ENCODE measurements at regions not wholly inside any gene's neighbourhood (a gene's known extent, or its start where the extent isn't known, plus 50 kb on each side); places are given as distances from the start of the nearest gene placed in this dataset.
A peak's percentile ranks its signal among the peaks of the same experiment; 100 is the strongest.

DNA sequence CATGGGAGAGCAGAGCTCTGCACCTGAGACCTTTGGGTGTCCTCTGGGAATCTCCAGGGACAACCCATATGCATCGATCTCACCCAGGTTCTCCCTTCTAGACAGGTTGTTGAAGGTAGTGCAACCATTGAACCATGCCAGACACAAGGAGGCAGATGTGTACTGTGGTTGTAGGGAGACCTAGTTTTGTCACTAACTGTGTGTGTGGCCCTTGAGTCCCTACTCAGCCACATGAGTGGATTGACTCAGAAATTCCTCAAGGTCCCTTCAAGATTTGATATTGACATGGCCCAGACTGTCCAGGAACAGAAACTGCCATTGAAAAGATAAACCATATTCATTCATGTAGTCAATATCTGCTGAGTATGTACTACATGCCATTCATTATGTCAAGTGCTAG, 396.4 kb upstream of the CCL2 start:
- Histone ChIP-seq H3K27ac (no peak overlapping the region), H3K4me3 (no peak overlapping the region), H3K4me1 (no peaks in the 10 kb centered on the region), H3K27me3 (peaks cover 0 to 45% of the 10 kb centered on the region in 2 donors), H3K9me3 (no peaks in the 10 kb centered on the region), H3K36me3 (no peaks in the 10 kb centered on the region)
- peak; percentile 87 for ATAC-seq
- intact Hi-C loops (cut with DNase I), result no loop called here
- no peak for DNase-seq
- TF ChIP-seq CTCF (IDR thresholded peaks at IDR 0.05), result no peak

DNA sequence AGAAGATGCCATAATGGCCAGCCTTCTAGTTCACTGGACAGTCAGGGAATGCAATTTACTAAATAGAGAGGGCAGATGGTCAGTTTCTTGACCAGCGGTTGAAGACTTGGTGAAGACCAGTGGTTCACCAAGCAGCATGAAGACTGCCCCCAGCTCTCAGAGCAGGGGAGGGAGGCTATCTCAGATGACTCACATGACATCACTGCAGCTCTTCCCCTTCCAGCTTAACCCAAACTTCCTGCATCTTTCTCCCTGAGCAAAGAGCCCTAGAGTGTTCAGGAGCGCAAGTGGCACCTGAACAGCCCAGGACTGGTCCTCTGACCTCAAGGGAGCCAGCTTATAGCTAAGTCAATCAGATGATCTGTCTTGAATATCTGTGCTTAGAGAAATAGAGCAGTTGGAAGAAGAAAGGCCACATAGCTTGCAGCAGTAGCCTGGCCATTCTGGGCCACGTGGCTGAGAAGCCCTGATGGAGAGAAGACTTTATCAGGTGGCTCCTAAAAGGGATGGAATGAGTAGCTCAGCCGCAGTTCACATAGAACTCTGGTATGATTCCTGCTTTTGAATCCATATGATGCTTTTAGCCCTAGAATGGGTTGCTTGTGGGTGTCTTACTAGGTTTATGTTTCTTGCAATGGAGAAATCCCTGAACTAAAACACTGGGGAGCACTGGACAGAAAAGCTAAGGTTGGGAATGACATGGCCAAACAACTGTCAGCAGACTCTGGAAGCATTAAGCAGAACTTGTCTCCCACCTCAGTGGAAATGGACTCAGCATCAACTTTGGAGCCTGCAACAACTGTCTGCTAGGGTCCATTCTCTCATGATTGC, 392.1 kb upstream of the CCL2 start:
- intact Hi-C loops (cut with DNase I), result no loop called here
- H3K36me3 ChIP-seq, result no peaks in the 10 kb centered on the region
- no peak for ATAC-seq
- H3K9me3 ChIP-seq, result no peaks in the 10 kb centered on the region
- no peaks in the 10 kb centered on the region for H3K4me1 ChIP-seq
- H3K4me3 ChIP-seq, result no peak overlapping the region
- H3K27ac ChIP-seq, result no peak overlapping the region
- no peak for DNase-seq
- TF ChIP-seq CTCF (IDR thresholded peaks at IDR 0.05), result no peak
- H3K27me3 ChIP-seq, result peaks cover 0 to 31% of the 10 kb centered on the region in 2 donors

DNA sequence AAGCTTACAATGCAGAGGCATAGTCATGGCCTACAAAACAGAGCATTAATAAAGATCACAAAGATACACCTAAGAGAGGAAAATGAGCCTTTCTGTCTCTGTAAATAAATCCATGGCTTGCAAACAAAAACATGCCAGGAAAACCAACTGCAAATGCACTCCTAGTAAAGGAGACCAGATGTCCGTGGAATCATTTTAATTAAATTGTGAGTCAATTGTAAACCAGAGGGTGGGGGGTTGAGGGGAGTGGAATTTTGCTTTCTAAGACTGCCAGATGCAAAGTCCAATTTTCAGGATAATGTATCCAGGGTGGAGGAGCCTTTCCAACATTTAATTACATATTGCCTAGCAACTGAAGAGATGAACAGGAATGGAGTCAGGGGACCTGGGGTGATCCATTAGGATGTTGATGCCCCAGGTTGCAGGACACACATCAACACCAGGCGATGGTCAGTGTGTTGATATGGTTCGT, 390.3 kb upstream of the CCL2 start:
- Histone ChIP-seq H3K36me3 (no peaks in the 10 kb centered on the region), H3K4me1 (no peaks in the 10 kb centered on the region), H3K27ac (no peak overlapping the region), H3K27me3 (peaks cover 0 to 20% of the 10 kb centered on the region in 2 donors), H3K4me3 (no peak overlapping the region), H3K9me3 (no peaks in the 10 kb centered on the region)
- ATAC-seq (no peak), DNase-seq (no peak)
- intact Hi-C loops (cut with DNase I), result no loop called here
- no peak for TF ChIP-seq CTCF (IDR thresholded peaks at IDR 0.05)

GRCh38 chr17:33868899-33869298, 386.2 kb upstream of the CCL2 start:
- no peaks in the 10 kb centered on the region for H3K36me3 ChIP-seq
- intact Hi-C loops (cut with DNase I), result no loop called here
- ATAC-seq (no peak), DNase-seq (no peak)
- no peak for TF ChIP-seq CTCF (IDR thresholded peaks at IDR 0.05)
- H3K4me1 ChIP-seq, result no peaks in the 10 kb centered on the region
- peaks cover 0 to 22% of the 10 kb centered on the region in 2 donors for H3K27me3 ChIP-seq
- H3K4me3 ChIP-seq, result no peak overlapping the region
- no peak overlapping the region for H3K27ac ChIP-seq
- H3K9me3 ChIP-seq, result no peaks in the 10 kb centered on the region

- H3K27me3 ChIP-seq, result peaks cover 0 to 27% of the 10 kb centered on the region in 2 donors
- H3K27ac ChIP-seq, result no peak overlapping the region
- no peaks in the 10 kb centered on the region for H3K4me1 ChIP-seq
- intact Hi-C loops (cut with DNase I), result no loop called here
- H3K4me3 ChIP-seq, result no peak overlapping the region
- ATAC-seq (no peak), DNase-seq (no peak)
- H3K9me3 ChIP-seq, result no peaks in the 10 kb centered on the region
- H3K36me3 ChIP-seq, result no peaks in the 10 kb centered on the region
- no peak for TF ChIP-seq CTCF (IDR thresholded peaks at IDR 0.05)
These were observed 384.1 kb upstream of the CCL2 start for GRCh38 chr17:33870936-33871335.

Data from left lung (tissue), 4 donors.